ENCODE measurements at regions not wholly inside any gene's neighbourhood (a gene's known extent, or its start where the extent isn't known, plus 50 kb on each side); places are given as distances from the start of the nearest gene placed in this dataset.

GRCh38 chr5:119820608-119821007 is 191.2 kb downstream of the FAM170A start:
- Histone ChIP-seq H3K79me2 (ENCODE audit: insufficient read depth, low read length) (no peaks in the 10 kb centered on the region), H4K20me1 (ENCODE audit: insufficient read depth, low read length) (no peaks in the 10 kb centered on the region), H3K9ac (ENCODE audit: low read depth, low read length) (no peak overlapping the region), H3K4me2 (ENCODE audit: insufficient read depth, low read length) (no peak overlapping the region), H3K27me3 (ENCODE audit: insufficient read depth, low read length, poor library complexity) (no peaks in the 10 kb centered on the region), H3K4me3 (ENCODE audit: low read depth in 1 of 2, low read length in 2 of 2) (no peak overlapping the region), H3K36me3 (ENCODE audit: insufficient read depth, low read length) (no peaks in the 10 kb centered on the region), H3K4me1 (ENCODE audit: insufficient read depth, low read length) (no peaks in the 10 kb centered on the region), H3K9me3 (ENCODE audit: insufficient read depth, low read length, severe bottlenecking) (no peaks in the 10 kb centered on the region), H3K27ac (ENCODE audit: low read length) (no peak overlapping the region), H2AFZ (ENCODE audit: low read depth, low read length) (no peak overlapping the region)
- TF ChIP-seq EZH2 (IDR thresholded peaks at IDR 0.05; ENCODE audit: borderline replicate concordance, low read depth, low read length, severe bottlenecking) (no peak), CTCF (IDR thresholded peaks at IDR 0.05; ENCODE audit: borderline replicate concordance, extremely low read depth, low read length, poor library complexity, severe bottlenecking) (no peak)
- no peak for DNase-seq
- no peak for ATAC-seq (ENCODE audit: insufficient read depth, low read depth)

GRCh38 chr5:119828541-119828940 is 199.2 kb downstream of the FAM170A start:
- H2AFZ ChIP-seq (ENCODE audit: low read depth, low read length), result no peak overlapping the region
- no peaks in the 10 kb centered on the region for H3K27me3 ChIP-seq (ENCODE audit: insufficient read depth, low read length, poor library complexity)
- no peak overlapping the region for H3K27ac ChIP-seq (ENCODE audit: low read length)
- no peaks in the 10 kb centered on the region for H3K36me3 ChIP-seq (ENCODE audit: insufficient read depth, low read length)
- H4K20me1 ChIP-seq (ENCODE audit: insufficient read depth, low read length), result no peaks in the 10 kb centered on the region
- ATAC-seq (ENCODE audit: insufficient read depth, low read depth) (no peak), DNase-seq (no peak)
- H3K9me3 ChIP-seq (ENCODE audit: insufficient read depth, low read length, severe bottlenecking), result no peaks in the 10 kb centered on the region
- H3K4me3 ChIP-seq (ENCODE audit: low read depth in 1 of 2, low read length in 2 of 2), result no peak overlapping the region
- H3K9ac ChIP-seq (ENCODE audit: low read depth, low read length), result no peak overlapping the region
- no peak overlapping the region for H3K4me2 ChIP-seq (ENCODE audit: insufficient read depth, low read length)
- TF ChIP-seq CTCF (IDR thresholded peaks at IDR 0.05; ENCODE audit: borderline replicate concordance, extremely low read depth, low read length, poor library complexity, severe bottlenecking) (no peak), EZH2 (IDR thresholded peaks at IDR 0.05; ENCODE audit: borderline replicate concordance, low read depth, low read length, severe bottlenecking) (no peak)
- no peaks in the 10 kb centered on the region for H3K79me2 ChIP-seq (ENCODE audit: insufficient read depth, low read length)
- no peaks in the 10 kb centered on the region for H3K4me1 ChIP-seq (ENCODE audit: insufficient read depth, low read length)

GRCh38 chr5:119829341-119829740 is 200.0 kb downstream of the FAM170A start:
- Histone ChIP-seq H3K27me3 (ENCODE audit: insufficient read depth, low read length, poor library complexity) (no peaks in the 10 kb centered on the region), H3K27ac (ENCODE audit: low read length) (no peak overlapping the region), H3K79me2 (ENCODE audit: insufficient read depth, low read length) (no peaks in the 10 kb centered on the region), H3K9me3 (ENCODE audit: insufficient read depth, low read length, severe bottlenecking) (no peaks in the 10 kb centered on the region), H3K4me3 (ENCODE audit: low read depth in 1 of 2, low read length in 2 of 2) (no peak overlapping the region), H4K20me1 (ENCODE audit: insufficient read depth, low read length) (no peaks in the 10 kb centered on the region), H3K9ac (ENCODE audit: low read depth, low read length) (no peak overlapping the region), H3K4me1 (ENCODE audit: insufficient read depth, low read length) (no peaks in the 10 kb centered on the region), H2AFZ (ENCODE audit: low read depth, low read length) (no peak overlapping the region), H3K4me2 (ENCODE audit: insufficient read depth, low read length) (no peak overlapping the region), H3K36me3 (ENCODE audit: insufficient read depth, low read length) (no peaks in the 10 kb centered on the region)
- ATAC-seq (ENCODE audit: insufficient read depth, low read depth) (no peak), DNase-seq (no peak)
- TF ChIP-seq EZH2 (IDR thresholded peaks at IDR 0.05; ENCODE audit: borderline replicate concordance, low read depth, low read length, severe bottlenecking), result no peak
- no peak for TF ChIP-seq CTCF (IDR thresholded peaks at IDR 0.05; ENCODE audit: borderline replicate concordance, extremely low read depth, low read length, poor library complexity, severe bottlenecking)

- Histone ChIP-seq H3K4me2 (ENCODE audit: insufficient read depth, low read length) (no peak overlapping the region), H3K4me3 (ENCODE audit: low read depth in 1 of 2, low read length in 2 of 2) (no peak overlapping the region), H3K79me2 (ENCODE audit: insufficient read depth, low read length) (no peaks in the 10 kb centered on the region), H4K20me1 (ENCODE audit: insufficient read depth, low read length) (no peaks in the 10 kb centered on the region), H2AFZ (ENCODE audit: low read depth, low read length) (no peak overlapping the region), H3K9ac (ENCODE audit: low read depth, low read length) (no peak overlapping the region), H3K27me3 (ENCODE audit: insufficient read depth, low read length, poor library complexity) (no peaks in the 10 kb centered on the region), H3K36me3 (ENCODE audit: insufficient read depth, low read length) (no peaks in the 10 kb centered on the region), H3K27ac (ENCODE audit: low read length) (no peak overlapping the region), H3K4me1 (ENCODE audit: insufficient read depth, low read length) (no peaks in the 10 kb centered on the region), H3K9me3 (ENCODE audit: insufficient read depth, low read length, severe bottlenecking) (no peaks in the 10 kb centered on the region)
- no peak for TF ChIP-seq EZH2 (IDR thresholded peaks at IDR 0.05; ENCODE audit: borderline replicate concordance, low read depth, low read length, severe bottlenecking)
- TF ChIP-seq CTCF (IDR thresholded peaks at IDR 0.05; ENCODE audit: borderline replicate concordance, extremely low read depth, low read length, poor library complexity, severe bottlenecking), result no peak
- ATAC-seq (ENCODE audit: insufficient read depth, low read depth), result no peak
- no peak for DNase-seq
Measured at GRCh38 chr5:119833176-119833575, 203.8 kb downstream of the FAM170A start.
